ENCODE measurements at regions not wholly inside any gene's neighbourhood (a gene's known extent, or its start where the extent isn't known, plus 50 kb on each side); places are given as distances from the start of the nearest gene placed in this dataset.
A peak's percentile ranks its signal among the peaks of the same experiment; 100 is the strongest.

DNA sequence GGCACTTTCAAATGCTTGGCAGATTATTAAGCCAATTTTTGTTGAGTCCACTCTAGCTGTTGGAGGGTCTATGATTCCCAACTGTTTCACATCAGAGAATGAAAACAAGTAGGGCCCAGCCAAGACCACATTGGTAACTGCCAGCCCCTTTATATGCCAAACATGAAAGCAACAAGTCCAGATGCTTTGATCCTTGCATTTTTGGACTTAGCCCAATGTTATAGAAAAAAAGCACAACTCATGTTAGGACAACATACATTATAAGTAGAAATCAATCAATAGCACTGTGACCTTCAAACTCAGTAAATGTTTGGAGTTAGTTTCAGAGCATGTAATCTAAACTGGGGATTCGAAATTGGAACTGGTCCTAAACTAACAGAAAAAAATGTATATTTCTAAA lies 674.7 kb downstream of the MECOM start (continued):
- TF ChIP-seq, protein P1, sequence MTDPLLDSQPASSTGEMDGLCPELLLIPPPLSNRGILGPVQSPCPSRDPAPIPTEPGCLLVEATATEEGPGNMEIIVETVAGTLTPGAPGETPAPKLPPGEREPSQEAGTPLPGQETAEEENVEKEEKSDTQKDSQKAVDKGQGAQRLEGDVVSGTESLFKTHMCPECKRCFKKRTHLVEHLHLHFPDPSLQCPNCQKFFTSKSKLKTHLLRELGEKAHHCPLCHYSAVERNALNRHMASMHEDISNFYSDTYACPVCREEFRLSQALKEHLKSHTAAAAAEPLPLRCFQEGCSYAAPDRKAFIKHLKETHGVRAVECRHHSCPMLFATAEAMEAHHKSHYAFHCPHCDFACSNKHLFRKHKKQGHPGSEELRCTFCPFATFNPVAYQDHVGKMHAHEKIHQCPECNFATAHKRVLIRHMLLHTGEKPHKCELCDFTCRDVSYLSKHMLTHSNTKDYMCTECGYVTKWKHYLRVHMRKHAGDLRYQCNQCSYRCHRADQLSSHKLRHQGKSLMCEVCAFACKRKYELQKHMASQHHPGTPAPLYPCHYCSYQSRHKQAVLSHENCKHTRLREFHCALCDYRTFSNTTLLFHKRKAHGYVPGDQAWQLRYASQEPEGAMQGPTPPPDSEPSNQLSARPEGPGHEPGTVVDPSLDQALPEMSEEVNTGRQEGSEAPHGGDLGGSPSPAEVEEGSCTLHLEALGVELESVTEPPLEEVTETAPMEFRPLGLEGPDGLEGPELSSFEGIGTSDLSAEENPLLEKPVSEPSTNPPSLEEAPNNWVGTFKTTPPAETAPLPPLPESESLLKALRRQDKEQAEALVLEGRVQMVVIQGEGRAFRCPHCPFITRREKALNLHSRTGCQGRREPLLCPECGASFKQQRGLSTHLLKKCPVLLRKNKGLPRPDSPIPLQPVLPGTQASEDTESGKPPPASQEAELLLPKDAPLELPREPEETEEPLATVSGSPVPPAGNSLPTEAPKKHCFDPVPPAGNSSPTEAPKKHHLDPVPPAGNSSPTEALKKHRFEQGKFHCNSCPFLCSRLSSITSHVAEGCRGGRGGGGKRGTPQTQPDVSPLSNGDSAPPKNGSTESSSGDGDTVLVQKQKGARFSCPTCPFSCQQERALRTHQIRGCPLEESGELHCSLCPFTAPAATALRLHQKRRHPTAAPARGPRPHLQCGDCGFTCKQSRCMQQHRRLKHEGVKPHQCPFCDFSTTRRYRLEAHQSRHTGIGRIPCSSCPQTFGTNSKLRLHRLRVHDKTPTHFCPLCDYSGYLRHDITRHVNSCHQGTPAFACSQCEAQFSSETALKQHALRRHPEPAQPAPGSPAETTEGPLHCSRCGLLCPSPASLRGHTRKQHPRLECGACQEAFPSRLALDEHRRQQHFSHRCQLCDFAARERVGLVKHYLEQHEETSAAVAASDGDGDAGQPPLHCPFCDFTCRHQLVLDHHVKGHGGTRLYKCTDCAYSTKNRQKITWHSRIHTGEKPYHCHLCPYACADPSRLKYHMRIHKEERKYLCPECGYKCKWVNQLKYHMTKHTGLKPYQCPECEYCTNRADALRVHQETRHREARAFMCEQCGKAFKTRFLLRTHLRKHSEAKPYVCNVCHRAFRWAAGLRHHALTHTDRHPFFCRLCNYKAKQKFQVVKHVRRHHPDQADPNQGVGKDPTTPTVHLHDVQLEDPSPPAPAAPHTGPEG (CRISPR knock-in tag; IDR thresholded peaks at IDR 0.05) = no peak
- TF ChIP-seq SP4 (CRISPR knock-in tag; IDR thresholded peaks at IDR 0.05) (no peak), TBL1XR1 (IDR thresholded peaks at IDR 0.05; ENCODE audit: borderline replicate concordance, low read length, partially characterized antibody) (no peak), NAIF1 (CRISPR knock-in tag; IDR thresholded peaks at IDR 0.05; ENCODE audit: borderline replicate concordance) (no peak), DR1 (CRISPR knock-in tag; IDR thresholded peaks at IDR 0.05) (no peak), CENPT (CRISPR knock-in tag; IDR thresholded peaks at IDR 0.05; ENCODE audit: low read depth) (no peak), HMG20B (CRISPR knock-in tag; conservative IDR thresholded peaks at IDR 0.05) (no peak), ARHGAP35 (CRISPR knock-in tag; IDR thresholded peaks at IDR 0.05; ENCODE audit: borderline replicate concordance) (no peak), ZNF644 (CRISPR knock-in tag; IDR thresholded peaks at IDR 0.05; ENCODE audit: low read depth) (peak; percentile 95), BHLHE40 (IDR thresholded peaks at IDR 0.05; ENCODE audit: low read length) (no peak), SNAPC2 (CRISPR knock-in tag; IDR thresholded peaks at IDR 0.05) (no peak), ZKSCAN8 (CRISPR knock-in tag; IDR thresholded peaks at IDR 0.05; ENCODE audit: borderline replicate concordance) (peak; percentile 64; the same call in 1 of the 2 replicates), ZNF788 (CRISPR knock-in tag; IDR thresholded peaks at IDR 0.05; ENCODE audit: borderline replicate concordance) (no peak), ZNF124 (CRISPR knock-in tag; IDR thresholded peaks at IDR 0.05) (0 out of 2 replicates have a peak, but pooled peaks have one; percentile 58), NR3C1 (CRISPR knock-in tag; IDR thresholded peaks at IDR 0.05) (no peak), TARDBP (CRISPR knock-in tag; IDR thresholded peaks at IDR 0.05) (peak; percentile 41; the same call in 1 of the 2 replicates), ZBTB42 (CRISPR knock-in tag; IDR thresholded peaks at IDR 0.05) (no peak), SAP130 (CRISPR knock-in tag; IDR thresholded peaks at IDR 0.05; ENCODE audit: low read depth) (peak; percentile 37; the same call in 1 of the 2 replicates), ZNF678 (CRISPR knock-in tag; IDR thresholded peaks at IDR 0.05) (no peak), ZNF460 (CRISPR knock-in tag; IDR thresholded peaks at IDR 0.05; ENCODE audit: borderline replicate concordance) (no peak; the same call in 1 of the 2 replicates)
- TF ChIP-seq, protein P2, sequence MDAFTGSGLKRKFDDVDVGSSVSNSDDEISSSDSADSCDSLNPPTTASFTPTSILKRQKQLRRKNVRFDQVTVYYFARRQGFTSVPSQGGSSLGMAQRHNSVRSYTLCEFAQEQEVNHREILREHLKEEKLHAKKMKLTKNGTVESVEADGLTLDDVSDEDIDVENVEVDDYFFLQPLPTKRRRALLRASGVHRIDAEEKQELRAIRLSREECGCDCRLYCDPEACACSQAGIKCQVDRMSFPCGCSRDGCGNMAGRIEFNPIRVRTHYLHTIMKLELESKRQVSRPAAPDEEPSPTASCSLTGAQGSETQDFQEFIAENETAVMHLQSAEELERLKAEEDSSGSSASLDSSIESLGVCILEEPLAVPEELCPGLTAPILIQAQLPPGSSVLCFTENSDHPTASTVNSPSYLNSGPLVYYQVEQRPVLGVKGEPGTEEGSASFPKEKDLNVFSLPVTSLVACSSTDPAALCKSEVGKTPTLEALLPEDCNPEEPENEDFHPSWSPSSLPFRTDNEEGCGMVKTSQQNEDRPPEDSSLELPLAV (CRISPR knock-in tag; conservative IDR thresholded peaks at IDR 0.05; ENCODE audit: low read depth) = no peak
- TF ChIP-seq, protein P3, sequence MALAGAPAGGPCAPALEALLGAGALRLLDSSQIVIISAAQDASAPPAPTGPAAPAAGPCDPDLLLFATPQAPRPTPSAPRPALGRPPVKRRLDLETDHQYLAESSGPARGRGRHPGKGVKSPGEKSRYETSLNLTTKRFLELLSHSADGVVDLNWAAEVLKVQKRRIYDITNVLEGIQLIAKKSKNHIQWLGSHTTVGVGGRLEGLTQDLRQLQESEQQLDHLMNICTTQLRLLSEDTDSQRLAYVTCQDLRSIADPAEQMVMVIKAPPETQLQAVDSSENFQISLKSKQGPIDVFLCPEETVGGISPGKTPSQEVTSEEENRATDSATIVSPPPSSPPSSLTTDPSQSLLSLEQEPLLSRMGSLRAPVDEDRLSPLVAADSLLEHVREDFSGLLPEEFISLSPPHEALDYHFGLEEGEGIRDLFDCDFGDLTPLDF (CRISPR knock-in tag; IDR thresholded peaks at IDR 0.05) = no peak
- TF ChIP-seq, protein P4, sequence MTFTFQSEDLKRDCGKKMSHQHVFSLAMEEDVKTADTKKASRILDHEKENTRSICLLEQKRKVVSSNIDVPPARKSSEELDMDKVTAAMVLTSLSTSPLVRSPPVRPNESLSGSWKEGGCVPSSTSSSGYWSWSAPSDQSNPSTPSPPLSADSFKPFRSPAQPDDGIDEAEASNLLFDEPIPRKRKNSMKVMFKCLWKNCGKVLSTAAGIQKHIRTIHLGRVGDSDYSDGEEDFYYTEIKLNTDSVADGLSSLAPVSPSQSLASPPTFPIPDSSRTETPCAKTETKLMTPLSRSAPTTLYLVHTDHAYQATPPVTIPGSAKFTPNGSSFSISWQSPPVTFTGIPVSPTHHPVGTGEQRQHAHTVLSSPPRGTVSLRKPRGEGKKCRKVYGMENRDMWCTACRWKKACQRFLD (CRISPR knock-in tag; IDR thresholded peaks at IDR 0.05; ENCODE audit: borderline replicate concordance) = no peak
